ENCODE measurements at regions not wholly inside any gene's neighbourhood (a gene's known extent, or its start where the extent isn't known, plus 50 kb on each side); places are given as distances from the start of the nearest gene placed in this dataset.

DNA sequence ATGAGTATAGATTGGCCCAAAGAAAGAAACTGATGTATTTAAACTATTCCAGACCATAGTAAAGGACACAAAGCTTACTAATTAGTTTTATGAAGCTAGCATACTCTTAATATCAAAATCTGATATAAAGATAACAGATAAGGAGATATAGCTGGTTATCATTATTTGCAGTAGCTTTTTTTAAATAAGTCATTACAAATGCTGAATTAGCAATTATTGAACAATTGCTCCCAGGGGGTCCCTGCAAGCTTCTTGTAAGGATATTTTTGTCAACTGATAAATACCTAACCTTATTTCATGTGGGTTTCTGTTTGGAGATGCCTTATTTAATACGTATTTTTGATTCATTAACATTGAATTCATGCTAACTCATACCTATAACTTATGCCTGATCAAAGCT lies 99.0 kb downstream of the RAB18 start:
- Histone ChIP-seq H3K4me1 (no peaks in the 10 kb centered on the region), H3K36me3 (no peaks in the 10 kb centered on the region), H3K27me3 (replicated peaks in 1 of 7) (no peaks in the 10 kb centered on the region), H3K27ac (no peak overlapping the region), H3K9me3 (no peaks in the 10 kb centered on the region), H3K4me3 (no peak overlapping the region)
- TF ChIP-seq POLR2AphosphoS5 (IDR thresholded peaks at IDR 0.05), result no peak
- TF ChIP-seq, protein P1, sequence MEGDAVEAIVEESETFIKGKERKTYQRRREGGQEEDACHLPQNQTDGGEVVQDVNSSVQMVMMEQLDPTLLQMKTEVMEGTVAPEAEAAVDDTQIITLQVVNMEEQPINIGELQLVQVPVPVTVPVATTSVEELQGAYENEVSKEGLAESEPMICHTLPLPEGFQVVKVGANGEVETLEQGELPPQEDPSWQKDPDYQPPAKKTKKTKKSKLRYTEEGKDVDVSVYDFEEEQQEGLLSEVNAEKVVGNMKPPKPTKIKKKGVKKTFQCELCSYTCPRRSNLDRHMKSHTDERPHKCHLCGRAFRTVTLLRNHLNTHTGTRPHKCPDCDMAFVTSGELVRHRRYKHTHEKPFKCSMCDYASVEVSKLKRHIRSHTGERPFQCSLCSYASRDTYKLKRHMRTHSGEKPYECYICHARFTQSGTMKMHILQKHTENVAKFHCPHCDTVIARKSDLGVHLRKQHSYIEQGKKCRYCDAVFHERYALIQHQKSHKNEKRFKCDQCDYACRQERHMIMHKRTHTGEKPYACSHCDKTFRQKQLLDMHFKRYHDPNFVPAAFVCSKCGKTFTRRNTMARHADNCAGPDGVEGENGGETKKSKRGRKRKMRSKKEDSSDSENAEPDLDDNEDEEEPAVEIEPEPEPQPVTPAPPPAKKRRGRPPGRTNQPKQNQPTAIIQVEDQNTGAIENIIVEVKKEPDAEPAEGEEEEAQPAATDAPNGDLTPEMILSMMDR (IDR thresholded peaks at IDR 0.05 in 8 of 11, conservative IDR thresholded peaks at IDR 0.05 in 3 of 11), result no peak
- TF ChIP-seq POLR2A (IDR thresholded peaks at IDR 0.05), result no peak
- WGBS, 5 donors, result 90 to 95% (median 91%) methylated on average over 1 of the region's 1 CpG
- intact Hi-C loops (cut with DNase I; ENCODE audit: low total_unique reads), result no loop called here
- no peak for DNase-seq

- 40 to 58% (median 56%) methylated on average over 4 of the region's 4 CpGs for WGBS, 5 donors
- no peaks in the 10 kb centered on the region for H3K4me1 ChIP-seq
- H3K9me3 ChIP-seq, result no peaks in the 10 kb centered on the region
- H3K27ac ChIP-seq, result no peak overlapping the region
- no peaks in the 10 kb centered on the region for H3K36me3 ChIP-seq
- no peak for DNase-seq
- H3K4me3 ChIP-seq, result no peak overlapping the region
- no peaks in the 10 kb centered on the region for H3K27me3 ChIP-seq (replicated peaks in 1 of 7)
- TF ChIP-seq POLR2AphosphoS5 (IDR thresholded peaks at IDR 0.05) (no peak), POLR2A (IDR thresholded peaks at IDR 0.05) (no peak)
- TF ChIP-seq, protein P1 (IDR thresholded peaks at IDR 0.05 in 8 of 11, conservative IDR thresholded peaks at IDR 0.05 in 3 of 11), result no peak
- intact Hi-C loops (cut with DNase I; ENCODE audit: low total_unique reads), result no loop called here
Observed at GRCh38 chr10:27605318-27605717, 101.2 kb downstream of the RAB18 start.

DNA sequence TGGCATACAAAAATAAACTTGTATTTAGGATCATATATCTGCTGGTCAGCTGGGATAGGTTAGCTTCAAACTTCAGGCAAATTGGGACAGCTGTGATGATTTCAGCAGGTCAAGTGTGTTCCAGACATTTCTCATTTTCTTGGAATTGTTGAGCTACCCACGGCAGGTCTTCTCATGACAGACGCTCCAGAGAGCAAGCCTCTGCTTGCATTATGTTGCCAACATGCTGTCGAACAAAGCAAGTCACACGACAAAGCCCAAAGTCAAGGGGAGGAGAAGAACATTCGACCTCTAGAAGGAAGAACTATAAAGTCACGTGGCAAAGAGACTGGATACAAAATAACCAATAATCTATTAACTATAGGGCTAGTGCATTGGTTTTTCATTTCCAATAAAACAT lies 103.5 kb downstream of the RAB18 start:
- Histone ChIP-seq H3K27me3 (replicated peaks in 1 of 7) (no peaks in the 10 kb centered on the region), H3K9me3 (no peaks in the 10 kb centered on the region), H3K36me3 (no peaks in the 10 kb centered on the region), H3K4me1 (no peaks in the 10 kb centered on the region), H3K27ac (no peak overlapping the region), H3K4me3 (no peak overlapping the region)
- intact Hi-C loops (cut with DNase I; ENCODE audit: low total_unique reads), result no loop called here
- no peak for DNase-seq
- WGBS, 5 donors, result 48 to 89% (median 70%) methylated on average over 6 of the region's 6 CpGs
- TF ChIP-seq POLR2A (IDR thresholded peaks at IDR 0.05) (no peak), POLR2AphosphoS5 (IDR thresholded peaks at IDR 0.05) (no peak)
- TF ChIP-seq, protein P1 (IDR thresholded peaks at IDR 0.05 in 8 of 11, conservative IDR thresholded peaks at IDR 0.05 in 3 of 11), result no peak

- intact Hi-C loops (cut with DNase I; ENCODE audit: low total_unique reads), result no loop called here
- no peak for DNase-seq
- TF ChIP-seq, protein P1 (IDR thresholded peaks at IDR 0.05 in 8 of 11, conservative IDR thresholded peaks at IDR 0.05 in 3 of 11), result no peak
- TF ChIP-seq POLR2A (IDR thresholded peaks at IDR 0.05), result no peak
- no peak for TF ChIP-seq POLR2AphosphoS5 (IDR thresholded peaks at IDR 0.05)
- Histone ChIP-seq H3K4me1 (no peaks in the 10 kb centered on the region), H3K27ac (no peak overlapping the region), H3K4me3 (no peak overlapping the region), H3K9me3 (no peaks in the 10 kb centered on the region), H3K27me3 (replicated peaks in 1 of 7) (peaks cover 0 to 2% (median 0%) of the 10 kb centered on the region in 7 donors), H3K36me3 (no peaks in the 10 kb centered on the region)
- 72 to 87% (median 84%) methylated on average over 3 of the region's 3 CpGs for WGBS, 5 donors
Observed at GRCh38 chr10:27611236-27611635, 107.1 kb downstream of the RAB18 start.

Data from spleen (tissue), 11 donors.